ENCODE measurements at regions not wholly inside any gene's neighbourhood (a gene's known extent, or its start where the extent isn't known, plus 50 kb on each side); places are given as distances from the start of the nearest gene placed in this dataset.
"Not testable (repeated sequence)": the region's sequence is repeated elsewhere in the genome, so short reads cannot be mapped to it uniquely, and the experiment has no call there.

- DNase-seq (ENCODE audit: low read depth), result no peak
Measured at GRCh38 chr7:80027611-80028173, 106.9 kb upstream of the GNAI1 start.

GRCh38 chr7:80026766-80027165, 107.9 kb upstream of the GNAI1 start:
- no peak for DNase-seq (ENCODE audit: low read depth)
- no peak overlapping the region for H3K4me3 ChIP-seq (ENCODE audit: control insufficient read depth, low read depth, low read length)
- TF ChIP-seq CTCF (IDR thresholded peaks at IDR 0.05; ENCODE audit: control insufficient read depth, insufficient read depth, low read depth, low read length, missing control alignments), result no peak

More at GRCh38 chr7:80027611-80028173, 106.9 kb upstream of the GNAI1 start:
- TF ChIP-seq CTCF (IDR thresholded peaks at IDR 0.05; ENCODE audit: control insufficient read depth, insufficient read depth, low read depth, low read length, missing control alignments), result no peak
- H3K4me3 ChIP-seq (ENCODE audit: control insufficient read depth, low read depth, low read length), result no peak overlapping the region

- not testable (repeated sequence) for H3K4me3 ChIP-seq (ENCODE audit: control insufficient read depth, low read depth, low read length); DNase-seq (ENCODE audit: low read depth)
Measured at GRCh38 chr7:80020277-80020676, 114.4 kb upstream of the GNAI1 start.

GRCh38 chr7:80019809-80020207, 114.8 kb upstream of the GNAI1 start:
- H3K4me3 ChIP-seq (ENCODE audit: control insufficient read depth, low read depth, low read length); DNase-seq (ENCODE audit: low read depth): not testable (repeated sequence)

GRCh38 chr7:80018941-80019808, 115.5 kb upstream of the GNAI1 start:
- peak; percentile 81 for TF ChIP-seq CTCF (IDR thresholded peaks at IDR 0.05; ENCODE audit: control insufficient read depth, insufficient read depth, low read depth, low read length, missing control alignments)
- DNase-seq (ENCODE audit: low read depth), result no peak
- no peak overlapping the region for H3K4me3 ChIP-seq (ENCODE audit: control insufficient read depth, low read depth, low read length)

- no peak for TF ChIP-seq CTCF (IDR thresholded peaks at IDR 0.05; ENCODE audit: control insufficient read depth, insufficient read depth, low read depth, low read length, missing control alignments)
- H3K4me3 ChIP-seq (ENCODE audit: control insufficient read depth, low read depth, low read length), result no peak overlapping the region
- no peak for DNase-seq (ENCODE audit: low read depth)
Measured at GRCh38 chr7:80017101-80017698, 117.4 kb upstream of the GNAI1 start.

- no peak for TF ChIP-seq CTCF (IDR thresholded peaks at IDR 0.05; ENCODE audit: control insufficient read depth, insufficient read depth, low read depth, low read length, missing control alignments)
- H3K4me3 ChIP-seq (ENCODE audit: control insufficient read depth, low read depth, low read length), result no peak overlapping the region
- peak; percentile 41 for DNase-seq (ENCODE audit: low read depth)
Measured at GRCh38 chr7:80014511-80014910, 120.1 kb upstream of the GNAI1 start.

All from AG09309 (cell line).